VCaP (cell line): ENCODE measurements at regions not wholly inside any gene's neighbourhood (a gene's known extent, or its start where the extent isn't known, plus 50 kb on each side); places are given as distances from the start of the nearest gene placed in this dataset.

Experiments
- H3K27ac ChIP-seq: fragments of 450-650 bp; 2 replicates; pipeline ENCODE4 v1.5.1; 2017
- CTCF ChIP-seq: fragments of 450-650 bp; conservative IDR thresholded peaks from 2 replicates; pipeline ENCODE4 v1.5.1; 2017; ENCODE audit warnings: mild to moderate bottlenecking, moderate library complexity

GRCh38 chr9:86718388-86719049 is 228.8 kb downstream of the GAS1 start:
- H3K27ac ChIP-seq = no peak overlapping the region
- TF ChIP-seq CTCF = no peak

- no peak for TF ChIP-seq CTCF
- no peak overlapping the region for H3K27ac ChIP-seq
These were observed 230.9 kb downstream of the GAS1 start for GRCh38 chr9:86716326-86716922.

GRCh38 chr9:86714999-86715398 is 232.3 kb downstream of the GAS1 start:
- no peak for TF ChIP-seq CTCF
- H3K27ac ChIP-seq = no peak overlapping the region

- TF ChIP-seq CTCF = no peak
- no peak overlapping the region for H3K27ac ChIP-seq
These were observed 233.3 kb downstream of the GAS1 start for GRCh38 chr9:86713970-86714369.

- no peak overlapping the region for H3K27ac ChIP-seq
- no peak for TF ChIP-seq CTCF
These were observed 233.8 kb downstream of the GAS1 start for GRCh38 chr9:86713470-86713869.

GRCh38 chr9:86708918-86709835 is 238.1 kb downstream of the GAS1 start:
- no peak for TF ChIP-seq CTCF

GRCh38 chr9:86707932-86708510 is 239.3 kb downstream of the GAS1 start:
- no peak overlapping the region for H3K27ac ChIP-seq

More at GRCh38 chr9:86708918-86709835, 238.1 kb downstream of the GAS1 start:
- H3K27ac ChIP-seq = no peak overlapping the region

More at GRCh38 chr9:86707932-86708510, 239.3 kb downstream of the GAS1 start:
- no peak for TF ChIP-seq CTCF
